NCI-H1694 (cell line): ENCODE measurements at regions not wholly inside any gene's neighbourhood (a gene's known extent, or its start where the extent isn't known, plus 50 kb on each side); places are given as distances from the start of the nearest gene placed in this dataset.
A peak's percentile ranks its signal among the peaks of the same experiment; 100 is the strongest.

Source experiments
- DNase-seq: peaks from one replicate; lab custom pipeline; 2025; lab: John Stamatoyannopoulos, UW

DNA sequence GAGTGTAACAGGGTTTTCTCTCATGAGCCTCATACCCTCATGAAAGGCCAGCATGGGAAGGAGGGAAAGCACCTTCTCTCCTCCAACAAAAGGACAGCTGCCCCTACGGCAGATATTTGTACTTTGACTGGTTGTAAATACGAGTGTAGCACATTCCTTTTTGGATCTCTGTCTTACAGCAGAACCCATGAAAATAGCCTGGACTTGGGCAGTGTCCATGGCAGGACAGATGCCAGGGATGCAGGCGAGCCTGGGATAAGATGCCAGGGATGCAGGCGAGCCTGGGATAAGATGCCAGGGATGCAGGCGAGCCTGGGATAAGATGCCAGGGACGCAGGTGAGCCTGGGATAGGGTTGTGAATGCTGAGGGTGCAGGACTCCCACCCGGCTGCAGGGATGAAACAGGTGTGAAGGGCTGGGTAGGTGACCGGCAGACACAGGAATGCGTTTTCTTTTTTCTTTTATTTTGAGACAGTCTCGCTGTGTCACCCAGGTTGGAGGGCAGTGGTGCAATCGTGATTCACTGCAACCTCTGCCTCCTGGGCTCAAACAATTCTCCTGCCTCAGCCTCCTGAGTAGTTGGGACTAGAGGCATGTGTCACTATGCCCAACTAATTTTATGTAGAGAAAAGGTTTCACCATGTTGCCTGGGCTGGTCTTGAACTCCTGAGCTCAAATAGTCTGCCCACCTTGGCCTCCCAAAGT, 120.0 kb downstream of the BEGAIN start:
- DNase-seq: no peak

DNA sequence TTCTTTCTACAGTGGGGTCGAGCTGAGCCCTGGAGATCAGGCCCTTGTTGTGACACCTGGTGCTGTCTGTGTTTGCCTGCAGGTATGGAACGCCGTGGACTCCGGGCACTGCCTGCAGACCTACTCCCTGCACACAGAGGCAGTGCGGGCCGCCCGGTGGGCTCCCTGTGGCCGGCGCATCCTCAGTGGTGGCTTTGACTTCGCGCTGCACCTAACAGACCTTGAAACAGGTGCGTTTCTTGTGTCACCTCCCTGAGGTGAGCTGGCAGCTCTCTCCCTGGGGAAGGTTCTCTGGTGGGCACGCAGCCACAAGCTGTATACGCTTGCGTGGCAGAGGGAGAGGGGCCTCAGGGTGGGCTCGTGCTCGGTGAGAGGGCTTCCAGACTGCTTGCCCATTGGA, 119.3 kb downstream of the BEGAIN start:
- DNase-seq: no peak

GRCh38 chr14:100468557-100468956, 118.7 kb downstream of the BEGAIN start:
- no peak for DNase-seq

DNA sequence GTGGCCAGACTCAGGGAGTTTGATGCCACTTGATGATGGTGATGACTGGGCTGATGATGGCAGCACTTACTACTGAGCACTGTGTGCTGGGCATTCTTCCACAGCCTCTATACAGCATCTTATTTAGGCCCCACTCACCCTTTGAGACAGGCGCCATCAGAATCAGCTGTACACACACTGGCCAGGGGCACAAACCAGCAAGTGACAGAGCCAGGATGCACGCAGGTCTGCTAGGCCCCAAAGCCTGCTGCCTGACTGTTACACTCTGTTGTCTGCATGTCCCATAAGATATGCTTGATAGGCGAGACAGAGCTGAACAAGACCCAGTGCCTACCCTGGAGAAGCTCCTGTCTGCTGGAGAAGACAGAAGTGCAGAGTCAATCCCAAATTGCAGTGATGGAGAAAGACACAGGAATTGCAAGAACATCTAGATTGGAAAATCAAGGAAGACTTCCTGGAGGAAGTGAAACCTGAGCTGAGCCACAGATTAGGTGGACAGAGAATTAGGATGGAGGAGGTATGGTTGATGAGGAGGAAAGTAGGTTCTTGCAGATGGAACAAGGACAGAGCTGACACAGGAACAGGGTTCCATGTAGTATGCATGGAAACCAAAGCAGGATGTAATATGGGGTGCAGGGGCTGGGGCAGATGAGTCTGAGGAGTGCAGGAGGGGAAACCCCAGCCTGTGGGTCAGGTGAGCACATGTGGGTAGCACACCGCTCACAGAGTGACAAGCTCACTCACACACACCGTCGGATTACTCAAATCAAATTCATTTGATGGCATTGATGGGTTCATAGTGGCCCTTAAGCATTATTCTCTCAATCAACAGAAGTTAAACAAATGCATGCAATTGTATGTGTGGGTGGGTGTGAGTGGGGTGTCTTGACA, 117.3 kb downstream of the BEGAIN start:
- no peak for DNase-seq

DNA sequence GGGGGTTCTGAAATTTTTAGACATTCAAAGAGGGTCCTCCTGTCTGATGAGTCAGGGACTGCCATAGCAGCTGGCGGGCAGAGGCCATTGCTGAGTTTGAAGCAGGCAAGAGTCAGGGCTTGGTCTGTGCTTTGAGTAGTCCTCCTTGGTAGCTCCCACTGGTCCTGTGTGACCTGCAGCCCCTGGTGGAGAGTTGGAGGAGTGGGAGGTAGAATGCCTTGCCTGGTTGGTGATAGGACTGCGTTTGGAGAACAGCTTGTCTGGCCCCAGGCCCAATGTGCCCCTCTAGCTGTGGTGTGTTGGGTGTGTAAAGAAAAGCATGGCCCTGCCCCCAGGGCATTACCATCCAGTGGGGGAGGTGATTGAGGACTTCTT, 116.7 kb downstream of the BEGAIN start:
- DNase-seq: peak; percentile 55

DNA sequence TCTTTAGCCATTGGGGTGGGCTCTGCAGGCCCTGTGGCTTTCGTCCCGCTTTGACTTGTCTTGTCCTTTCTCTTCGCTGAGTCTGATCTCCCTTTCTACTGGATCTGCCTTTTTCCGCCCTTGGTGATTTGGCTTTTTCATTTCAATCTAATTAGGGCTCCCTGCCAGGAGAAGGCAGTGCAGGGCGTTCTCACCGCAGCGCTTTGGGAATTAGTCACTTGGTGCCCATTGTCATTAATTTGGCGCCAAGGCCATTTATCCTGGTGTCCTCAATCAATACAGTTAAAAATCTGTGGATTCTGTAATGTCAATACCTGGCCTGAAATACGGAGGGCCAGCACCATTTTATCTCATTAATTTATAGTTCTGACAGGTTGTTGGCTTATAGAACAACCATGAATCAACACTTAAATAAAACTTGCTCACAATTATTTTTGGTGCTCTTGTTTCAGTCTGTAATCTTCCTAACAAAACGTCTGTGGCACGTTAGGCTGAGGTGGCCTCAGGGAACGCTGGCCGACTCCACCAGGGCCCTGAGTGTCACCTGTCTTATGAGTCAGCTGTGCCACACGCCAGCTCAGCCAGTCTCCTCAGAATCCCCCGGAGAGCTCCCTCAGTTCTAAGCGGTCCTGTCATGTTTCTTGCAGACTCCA, 115.7 kb downstream of the BEGAIN start:
- peak; percentile 38 for DNase-seq

DNA sequence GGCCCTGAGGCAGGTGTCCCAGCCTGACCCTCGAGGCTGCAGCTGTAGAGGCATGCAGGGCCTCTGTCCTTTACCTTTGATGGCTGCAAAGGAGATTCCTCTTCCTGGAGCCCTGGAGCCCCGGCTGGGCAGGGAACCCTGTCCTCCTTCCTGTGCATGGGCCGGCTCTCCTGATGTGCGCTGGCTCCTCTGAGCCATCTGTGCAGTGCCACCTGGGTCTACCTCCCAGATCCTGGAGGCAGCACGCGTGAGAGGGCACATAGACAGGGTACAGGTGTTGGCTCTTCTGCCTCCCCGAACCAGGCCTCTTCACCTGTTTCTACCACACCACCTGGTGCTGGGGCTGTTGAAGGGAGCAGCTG, 115.1 kb downstream of the BEGAIN start:
- no peak for DNase-seq

- no peak for DNase-seq
Measured at GRCh38 chr14:100472491-100472890, 114.7 kb downstream of the BEGAIN start.

GRCh38 chr14:100473249-100473648, 114.0 kb downstream of the BEGAIN start:
- DNase-seq: no peak

DNA sequence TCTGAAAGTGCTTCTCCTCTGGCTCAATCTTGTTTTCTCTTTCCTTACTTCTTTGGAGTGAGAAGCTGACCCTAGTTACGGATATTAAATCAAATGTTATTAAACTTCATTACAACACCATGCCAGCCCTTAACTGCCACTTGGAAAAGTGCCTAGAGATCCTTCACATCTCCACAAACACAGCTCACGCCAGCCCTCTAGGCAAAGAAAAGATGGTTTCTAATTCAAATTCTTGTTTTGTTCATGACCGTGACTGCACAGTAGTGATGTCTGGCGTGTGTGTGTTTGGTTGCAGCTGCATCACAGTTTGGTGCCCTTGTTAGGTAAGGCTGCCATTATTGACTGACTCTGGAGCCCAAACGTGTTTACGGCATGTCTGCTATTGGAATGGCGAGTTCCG, 113.0 kb downstream of the BEGAIN start:
- DNase-seq: no peak

GRCh38 chr14:100475268-100475667, 111.9 kb downstream of the BEGAIN start:
- no peak for DNase-seq

DNA sequence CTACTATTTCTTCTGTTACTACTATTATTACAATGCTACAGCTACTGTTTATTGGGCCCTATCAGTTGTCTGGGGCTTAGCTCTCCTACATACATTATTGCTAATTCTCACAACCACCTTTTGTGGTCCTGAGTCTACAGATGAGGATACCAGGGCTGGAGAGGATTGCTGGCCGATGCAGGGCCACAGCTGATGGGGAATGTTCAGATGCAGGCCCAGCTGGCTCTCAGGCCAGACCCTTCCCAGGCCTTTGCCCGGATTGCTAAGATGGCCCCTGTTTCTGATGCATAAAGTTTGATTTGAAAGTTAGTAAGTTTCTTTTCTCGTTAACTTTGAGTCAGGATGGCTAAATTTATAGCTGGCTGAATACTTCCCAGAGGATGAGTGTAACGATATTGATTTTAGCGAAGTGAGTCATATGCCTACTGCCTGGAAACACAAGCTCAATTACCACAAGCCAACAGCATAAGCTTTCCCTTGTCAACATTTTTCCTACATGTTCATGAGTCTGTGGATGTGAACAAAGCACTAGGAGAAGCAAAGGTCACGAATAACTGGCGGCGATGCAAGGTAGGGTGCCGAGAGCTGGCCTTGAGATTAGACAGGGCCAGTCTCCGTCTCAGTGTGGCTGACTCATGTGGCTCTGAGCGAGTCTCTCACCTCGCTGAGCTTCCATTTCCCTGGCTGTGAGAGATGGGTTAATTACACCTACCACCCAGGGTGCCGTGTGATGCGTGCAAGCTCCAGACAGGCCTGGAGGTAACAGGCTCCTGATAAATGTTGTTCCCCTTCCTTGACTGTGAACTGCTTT, 111.0 kb downstream of the BEGAIN start:
- DNase-seq: no peak

DNA sequence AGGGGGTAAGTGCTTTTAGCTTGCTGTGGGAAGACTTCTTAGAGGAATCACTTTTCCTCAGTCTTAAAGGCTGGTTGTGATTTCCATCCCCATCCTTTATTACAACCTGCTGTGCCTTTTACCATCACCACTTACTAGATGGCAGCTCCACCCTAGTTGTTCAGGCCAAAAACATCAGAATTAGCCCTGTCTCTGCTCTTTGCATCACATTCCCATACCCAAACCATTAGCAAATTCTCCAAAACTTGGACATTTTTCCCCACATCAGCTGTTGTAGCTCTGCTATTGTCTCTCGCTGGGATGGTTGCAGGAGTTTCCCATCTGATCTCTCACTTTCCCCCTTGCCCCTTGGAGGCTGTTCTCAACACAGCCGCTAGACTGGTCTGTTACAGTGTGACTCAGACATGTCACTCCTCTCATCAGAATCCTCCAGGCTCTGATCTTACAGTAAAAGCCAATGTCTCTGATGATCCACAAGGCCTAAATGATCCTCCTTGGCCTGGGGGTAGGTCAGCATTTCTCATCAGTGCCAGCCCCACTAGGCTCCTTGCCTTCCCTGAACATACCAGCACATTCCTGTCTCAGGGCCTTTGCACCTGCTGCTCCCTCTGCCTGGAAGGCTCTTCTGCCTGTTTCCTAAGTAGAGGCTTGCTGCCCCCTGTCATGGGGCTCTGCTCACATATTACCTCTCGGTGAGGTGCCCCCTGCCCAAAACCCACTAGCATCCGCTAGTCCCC, 102.5 kb downstream of the BEGAIN start:
- no peak for DNase-seq

- DNase-seq: peak; percentile 99
Measured at GRCh38 chr14:100486025-100486828, 101.0 kb downstream of the BEGAIN start.
